COLO829 (cell line): ENCODE measurements at regions not wholly inside any gene's neighbourhood (a gene's known extent, or its start where the extent isn't known, plus 50 kb on each side); places are given as distances from the start of the nearest gene placed in this dataset.
A peak's percentile ranks its signal among the peaks of the same experiment; 100 is the strongest.
"Not testable (repeated sequence)": the region's sequence is repeated elsewhere in the genome, so short reads cannot be mapped to it uniquely, and the experiment has no call there.

Experiments
- DNase-seq: peaks from one replicate; pipeline ENCODE4 v3.0.0; 2012; ENCODE audit warnings: low spot score

DNA sequence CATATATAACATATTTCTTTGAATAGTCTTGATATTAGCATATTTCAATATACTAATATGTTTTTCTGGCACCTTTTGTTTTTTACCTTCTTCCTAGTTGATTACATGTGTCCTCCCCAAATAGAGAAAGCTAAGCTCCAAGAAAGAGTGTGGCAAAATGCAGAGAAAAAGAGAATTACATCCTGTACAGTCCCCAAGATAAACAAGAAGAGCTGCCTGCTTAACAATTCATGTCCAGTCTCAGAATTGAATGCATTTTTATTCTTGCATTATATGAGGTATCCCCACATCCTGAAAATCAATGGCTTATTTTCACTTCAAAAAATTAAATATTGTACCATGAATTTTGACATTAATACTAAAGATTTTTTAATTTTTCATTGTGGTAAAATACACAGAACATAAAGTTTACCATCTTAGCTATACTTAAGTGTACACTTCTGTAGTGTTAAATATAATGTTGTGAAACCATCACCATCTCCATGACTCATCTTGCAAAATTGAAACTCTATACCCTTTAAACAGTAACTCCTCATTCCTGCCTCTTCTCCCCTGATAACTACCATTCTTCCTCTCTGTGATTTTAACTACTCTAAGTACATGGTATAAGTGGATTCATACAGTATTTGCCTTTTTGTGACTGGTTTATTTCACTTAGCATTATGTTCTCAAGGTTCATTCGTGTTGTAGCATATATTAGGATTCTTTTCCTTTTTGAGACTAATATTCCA lies 490.3 kb downstream of the COL12A1 start:
- DNase-seq, result no peak

DNA sequence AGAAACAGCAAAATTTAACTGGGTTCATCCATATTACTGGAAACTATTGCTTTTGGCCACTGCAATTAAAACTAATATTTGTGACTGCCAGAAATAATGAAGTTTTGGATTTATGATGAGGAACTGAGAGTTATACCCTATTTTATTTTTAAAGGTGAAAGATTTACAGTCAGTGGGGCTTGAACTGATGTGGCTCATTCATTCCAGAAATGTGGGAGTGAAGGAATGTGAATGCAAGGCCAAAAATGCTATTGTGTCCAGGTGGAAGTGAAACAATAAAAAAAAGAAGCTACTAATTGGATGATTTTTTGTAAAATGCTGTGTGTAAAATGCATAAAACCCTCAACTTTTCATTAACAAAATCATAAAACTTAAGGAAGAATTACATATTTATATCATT lies 491.9 kb downstream of the COL12A1 start:
- no peak for DNase-seq

DNA sequence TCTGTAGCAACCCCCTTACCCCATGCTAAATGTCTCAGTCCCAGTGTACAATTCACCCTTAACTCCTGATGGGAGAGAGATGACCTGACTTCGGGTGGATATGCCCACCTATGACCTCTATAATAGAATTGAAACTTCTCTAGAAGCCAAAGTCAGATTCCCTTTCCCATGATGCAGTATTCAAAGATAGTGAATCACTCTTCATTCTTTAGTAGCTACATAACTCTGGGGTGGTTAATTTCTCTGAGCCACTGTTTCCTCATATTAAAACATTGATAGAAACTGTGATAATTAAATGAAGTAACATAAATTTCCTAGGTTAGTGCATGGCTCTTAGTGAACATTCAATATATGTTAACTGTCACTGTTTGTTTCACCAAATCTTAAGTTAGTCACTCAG lies 500.4 kb downstream of the COL12A1 start:
- no peak for DNase-seq

DNA sequence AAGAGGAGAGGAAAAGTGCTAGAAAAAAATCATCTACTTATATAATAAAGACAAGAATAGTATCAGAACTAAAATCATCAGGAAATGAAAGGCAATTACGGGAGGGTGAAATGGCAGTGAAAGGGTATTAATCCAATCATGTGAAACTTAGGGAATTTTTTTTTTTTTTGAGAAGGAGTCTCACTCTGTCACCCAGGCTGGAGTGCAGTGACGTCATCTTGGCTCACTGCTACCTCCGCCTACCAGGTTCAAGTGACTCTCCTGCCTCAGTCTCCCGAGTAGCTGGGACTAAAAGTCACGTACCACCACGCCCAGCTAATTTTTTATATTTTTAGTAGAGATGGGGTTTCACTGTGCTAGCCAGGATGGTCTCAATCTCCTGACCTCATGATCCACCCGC lies 501.3 kb downstream of the COL12A1 start:
- DNase-seq, result not testable (repeated sequence)

DNA sequence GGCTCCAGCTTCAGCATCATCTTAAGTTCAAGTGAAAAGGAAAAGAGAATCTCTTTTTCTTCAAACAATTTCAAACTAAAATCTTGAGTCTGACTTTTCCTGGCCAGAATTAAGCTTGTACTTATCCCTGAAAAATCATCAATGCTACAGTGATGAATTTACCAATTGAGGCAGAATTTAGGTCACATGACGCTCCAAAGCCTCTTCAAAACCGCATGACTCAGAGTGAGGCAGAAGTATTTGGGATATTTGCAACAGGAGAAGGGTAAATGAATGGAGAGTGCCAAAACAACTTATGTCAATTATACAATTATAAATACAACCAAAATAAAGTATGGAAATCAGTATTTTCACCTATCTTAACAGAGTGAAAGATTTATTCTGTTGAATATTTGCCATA lies 515.5 kb downstream of the COL12A1 start:
- no peak for DNase-seq

DNA sequence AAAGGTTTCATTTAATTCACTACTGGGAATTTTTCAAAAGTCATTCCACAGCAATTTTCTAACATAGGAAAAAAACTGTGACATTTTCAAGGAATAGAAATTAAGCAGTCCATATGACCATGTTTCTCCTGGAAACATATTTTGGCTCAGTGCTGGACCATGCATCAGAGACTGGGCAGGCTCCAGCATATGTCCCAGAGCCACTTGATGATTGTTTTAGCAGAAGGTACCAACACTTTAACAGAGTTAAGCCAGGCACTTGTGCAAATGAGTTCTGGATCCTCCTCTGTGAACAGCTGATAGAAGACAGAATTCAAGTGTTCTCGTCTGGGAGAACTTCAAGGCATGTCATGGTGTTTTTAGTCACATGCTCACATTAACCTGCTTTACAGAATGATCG lies 516.3 kb downstream of the COL12A1 start:
- no peak for DNase-seq

DNA sequence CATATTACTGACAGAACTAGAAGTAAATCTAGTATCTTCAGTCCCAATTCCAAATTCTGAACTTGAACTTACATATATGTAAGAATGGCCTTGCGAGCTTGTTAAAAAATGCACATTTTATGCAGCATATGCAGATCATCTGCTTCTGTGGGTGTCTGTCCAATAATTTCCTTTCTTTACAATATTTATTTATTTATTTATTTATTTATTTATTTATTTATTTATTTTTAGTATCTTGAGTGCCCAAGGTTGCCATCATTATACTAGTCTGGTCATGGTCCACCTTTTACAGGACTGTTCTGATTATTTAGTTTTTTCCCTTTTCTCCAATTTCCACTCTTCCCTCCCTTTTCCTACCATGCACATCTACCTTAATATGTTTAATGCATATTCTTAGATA lies 528.4 kb downstream of the COL12A1 start:
- DNase-seq, result no peak

DNA sequence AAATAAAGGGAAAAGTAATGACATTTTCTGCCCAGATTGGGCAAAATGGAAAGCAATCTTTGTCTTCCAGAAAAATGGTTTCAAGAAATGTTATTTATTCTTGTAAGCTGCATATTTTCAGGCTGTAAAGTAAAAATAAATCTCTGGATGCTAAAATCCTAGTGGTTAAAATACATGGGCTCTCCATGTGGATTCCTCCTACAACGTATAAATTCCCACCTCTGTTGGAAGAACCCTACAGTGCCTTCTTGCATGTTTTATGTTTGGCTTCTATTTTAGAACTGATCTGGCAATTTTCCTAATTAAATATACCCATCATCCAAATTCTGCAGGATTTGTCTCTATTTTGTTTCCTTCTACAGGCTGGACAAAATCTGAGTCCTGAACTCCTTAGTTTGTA lies 528.9 kb downstream of the COL12A1 start:
- DNase-seq, result no peak

DNA sequence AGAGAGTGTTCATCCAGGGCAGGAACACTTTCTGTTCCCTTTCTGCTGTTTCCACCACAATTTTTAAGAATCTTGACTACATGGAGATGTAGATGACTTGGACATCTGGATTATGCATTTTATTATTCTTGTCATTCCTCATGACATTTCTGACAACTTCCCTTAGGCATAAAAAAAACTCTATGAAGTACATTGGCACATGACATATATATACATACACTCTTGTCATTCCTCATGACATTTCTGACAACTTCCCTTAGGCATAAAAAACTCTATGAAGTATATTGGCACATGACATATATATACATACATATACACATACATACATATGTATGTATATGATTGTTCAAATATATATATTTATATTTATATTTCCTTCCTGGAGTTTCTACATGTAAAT lies 531.5 kb downstream of the COL12A1 start:
- no peak for DNase-seq

DNA sequence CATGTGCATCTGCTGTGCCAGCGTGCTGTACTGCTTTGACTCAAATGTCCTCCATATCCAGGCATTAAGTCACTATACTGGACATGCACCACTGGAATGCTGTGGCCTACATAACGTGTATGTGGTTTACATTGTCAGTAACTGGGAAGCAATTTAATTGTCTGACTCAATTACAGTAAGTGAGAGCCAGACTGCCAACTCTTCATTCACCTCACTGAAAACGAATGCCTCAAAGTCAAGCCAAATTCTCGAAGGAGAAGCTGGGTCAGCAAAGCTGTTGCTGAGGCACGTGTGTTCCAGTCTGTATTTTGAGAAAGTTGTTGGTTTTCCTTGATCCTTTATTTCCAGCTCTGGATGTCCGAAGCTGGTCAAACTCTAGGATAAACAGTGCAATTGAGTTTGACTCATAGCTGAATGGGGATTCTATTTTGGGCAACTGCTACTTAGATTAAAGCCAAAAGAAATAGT lies 534.3 kb downstream of the COL12A1 start:
- no peak for DNase-seq

DNA sequence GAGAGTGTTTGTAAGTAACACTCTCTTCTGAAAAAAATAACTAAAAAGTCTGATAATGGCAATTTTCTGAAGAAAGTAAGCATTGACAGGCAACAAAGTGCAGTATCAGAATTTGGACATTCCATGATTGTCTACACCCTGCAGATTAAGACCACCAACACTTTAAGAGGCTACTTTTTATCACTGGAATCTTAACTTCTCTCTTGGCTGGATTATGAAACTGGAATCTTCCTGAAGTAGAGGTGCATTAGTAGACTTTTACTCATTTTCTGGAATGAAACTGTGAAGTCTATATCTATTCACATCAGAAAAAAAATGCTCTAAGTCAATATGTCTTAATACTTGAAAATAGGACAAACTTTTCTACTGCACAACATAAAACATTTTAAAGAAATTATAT lies 547.5 kb downstream of the COL12A1 start:
- no peak for DNase-seq

DNA sequence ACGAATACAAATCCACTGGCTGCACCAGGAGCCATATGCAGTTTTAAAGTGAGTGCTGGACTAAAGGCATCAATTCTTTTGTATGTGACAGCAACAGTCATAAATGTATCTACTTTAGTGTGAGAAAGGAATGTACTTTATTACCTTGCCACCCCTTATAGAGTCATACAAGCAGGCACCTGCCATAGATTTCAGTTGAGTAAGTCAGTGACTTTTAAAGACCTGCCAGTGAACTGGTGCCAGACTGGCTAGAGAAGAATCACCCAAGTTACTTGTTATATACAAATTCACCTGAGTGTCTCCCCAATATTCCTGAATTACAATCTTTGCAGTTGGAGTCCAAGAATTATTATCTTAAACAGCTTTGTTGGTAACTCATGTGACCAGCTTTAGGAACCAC lies 547.9 kb downstream of the COL12A1 start:
- no peak for DNase-seq

DNA sequence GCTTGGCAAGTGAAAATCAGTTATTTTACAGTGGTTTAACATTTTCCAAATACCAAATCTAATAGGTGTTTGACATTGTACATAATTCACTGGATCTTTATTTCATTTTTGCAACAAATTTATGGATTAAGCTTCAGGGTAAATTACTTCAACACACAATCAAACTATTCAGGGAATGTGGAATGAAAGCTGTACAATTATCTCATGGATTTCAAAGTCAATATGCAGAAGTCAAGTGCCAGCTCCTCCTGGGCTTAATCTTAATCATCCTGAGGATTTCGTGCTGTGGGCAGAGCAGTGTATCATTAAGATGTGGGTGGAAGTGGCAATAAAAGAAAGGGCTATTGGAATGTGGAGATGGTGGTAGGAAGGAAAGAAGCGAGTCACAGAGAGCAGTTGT lies 548.8 kb downstream of the COL12A1 start:
- peak; percentile 40 for DNase-seq

DNA sequence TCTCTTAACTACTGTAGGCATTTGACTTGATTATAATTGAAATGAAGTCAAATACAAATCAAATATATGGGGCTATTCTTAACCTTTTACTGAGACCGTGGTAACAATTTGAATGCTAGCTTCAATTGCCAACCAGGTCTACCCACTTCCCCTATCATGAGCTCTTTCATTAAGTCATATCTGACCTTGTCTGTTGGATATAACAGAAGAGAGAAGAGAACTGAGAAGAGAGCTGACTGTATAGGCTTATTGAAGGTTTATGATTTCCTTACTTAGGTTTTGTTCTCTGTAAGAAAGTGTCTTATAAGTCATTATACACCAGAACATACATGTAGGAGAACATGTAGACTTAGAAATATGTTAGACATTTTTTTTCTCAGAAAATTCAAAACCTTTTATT lies 549.4 kb downstream of the COL12A1 start:
- no peak for DNase-seq

DNA sequence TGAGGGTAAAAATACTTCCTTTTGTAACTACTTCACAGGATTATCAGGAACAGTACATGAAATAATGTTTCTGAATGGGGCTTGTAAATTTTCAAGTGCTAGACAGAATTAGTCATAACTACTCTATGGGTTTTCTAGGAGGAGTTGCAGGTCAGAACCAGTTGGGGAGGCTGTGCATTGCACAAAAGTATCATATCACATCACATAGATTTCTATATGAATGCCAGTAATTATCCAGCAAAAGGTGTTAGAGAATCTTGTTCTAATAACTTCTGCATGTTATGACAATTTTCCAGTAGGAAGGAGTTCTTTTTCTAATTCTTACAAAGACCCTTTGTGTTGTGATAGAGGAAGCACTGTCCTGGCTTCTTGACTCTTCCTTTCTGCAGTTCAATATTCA lies 551.6 kb downstream of the COL12A1 start:
- peak; percentile 19 for DNase-seq

DNA sequence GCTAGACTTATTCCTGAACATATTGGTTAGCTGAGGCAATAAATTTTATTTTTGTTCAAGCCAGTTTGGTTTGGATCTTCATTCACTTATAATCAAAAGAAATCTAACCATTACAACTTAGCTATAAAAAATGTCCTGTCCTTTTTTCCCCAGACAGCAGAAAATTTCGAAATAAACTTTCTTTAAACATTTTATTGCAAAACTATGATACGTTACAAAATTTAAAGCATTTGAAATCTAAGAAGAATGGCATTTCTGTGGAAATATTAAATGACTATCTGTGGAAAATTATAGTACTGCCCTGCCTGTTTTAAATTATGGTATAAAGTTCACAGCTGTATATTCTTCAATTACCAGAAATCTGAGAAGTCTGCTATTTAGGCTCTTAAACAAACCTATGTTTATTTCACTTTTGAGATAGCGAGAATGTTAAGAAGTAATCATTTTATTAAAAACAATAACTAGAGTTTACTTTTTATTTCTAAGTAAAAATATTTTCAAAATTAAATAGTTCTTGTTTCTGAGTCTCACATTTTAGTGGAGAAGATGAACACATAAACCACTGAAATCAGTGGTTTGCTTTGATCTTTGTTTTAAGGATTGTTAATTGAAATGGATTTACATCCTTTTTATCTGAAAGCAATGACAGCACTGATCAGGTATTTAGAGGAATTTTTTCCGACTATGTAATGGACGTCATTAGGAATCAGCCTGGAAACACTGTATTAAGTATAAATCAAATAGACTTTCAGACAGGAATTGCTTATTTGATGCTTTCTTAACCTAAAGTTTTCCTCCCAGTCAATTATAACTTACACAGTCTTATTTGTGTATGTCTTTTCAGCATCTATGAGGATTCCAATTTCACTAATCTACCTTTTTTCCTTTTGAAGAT lies 553.7 kb downstream of the COL12A1 start:
- DNase-seq, result no peak

DNA sequence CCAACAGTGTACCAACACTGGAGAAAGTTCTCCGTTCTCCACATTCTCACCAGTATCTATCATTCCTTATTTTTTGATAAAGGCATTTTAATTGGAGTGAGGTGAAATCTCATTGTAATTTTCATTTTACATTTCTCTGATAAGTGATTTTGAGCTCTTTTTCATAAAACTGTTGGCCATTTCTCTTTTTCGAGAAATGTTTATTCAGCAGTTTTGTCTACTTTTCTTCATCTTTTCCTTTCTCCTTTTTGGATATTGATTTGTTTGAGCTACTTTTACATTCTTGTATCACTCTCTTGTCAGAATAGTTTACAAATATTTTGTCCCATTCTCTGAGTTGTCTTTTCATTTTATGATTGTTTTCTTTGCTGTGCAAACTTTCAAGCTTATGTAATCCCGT lies 555.2 kb downstream of the COL12A1 start:
- no peak for DNase-seq

DNA sequence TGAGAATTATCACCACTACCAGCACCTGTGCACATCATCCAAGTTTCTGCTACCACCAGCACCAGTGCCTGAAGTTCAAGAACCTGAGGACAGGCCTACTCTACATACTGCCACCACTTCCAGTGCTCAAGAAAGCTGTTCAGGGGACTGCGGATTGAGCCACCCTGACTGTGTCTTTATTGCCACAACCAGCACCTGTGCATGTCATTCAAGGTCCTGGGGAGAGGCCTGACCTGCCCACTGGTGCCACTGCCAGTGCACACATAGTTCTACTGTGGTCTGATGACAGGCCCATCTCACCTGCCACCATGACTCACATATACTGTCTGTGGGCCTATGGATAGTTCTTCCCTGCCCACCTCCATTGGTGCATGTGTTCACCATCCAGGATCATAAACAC lies 559.4 kb downstream of the COL12A1 start:
- DNase-seq, result no peak

DNA sequence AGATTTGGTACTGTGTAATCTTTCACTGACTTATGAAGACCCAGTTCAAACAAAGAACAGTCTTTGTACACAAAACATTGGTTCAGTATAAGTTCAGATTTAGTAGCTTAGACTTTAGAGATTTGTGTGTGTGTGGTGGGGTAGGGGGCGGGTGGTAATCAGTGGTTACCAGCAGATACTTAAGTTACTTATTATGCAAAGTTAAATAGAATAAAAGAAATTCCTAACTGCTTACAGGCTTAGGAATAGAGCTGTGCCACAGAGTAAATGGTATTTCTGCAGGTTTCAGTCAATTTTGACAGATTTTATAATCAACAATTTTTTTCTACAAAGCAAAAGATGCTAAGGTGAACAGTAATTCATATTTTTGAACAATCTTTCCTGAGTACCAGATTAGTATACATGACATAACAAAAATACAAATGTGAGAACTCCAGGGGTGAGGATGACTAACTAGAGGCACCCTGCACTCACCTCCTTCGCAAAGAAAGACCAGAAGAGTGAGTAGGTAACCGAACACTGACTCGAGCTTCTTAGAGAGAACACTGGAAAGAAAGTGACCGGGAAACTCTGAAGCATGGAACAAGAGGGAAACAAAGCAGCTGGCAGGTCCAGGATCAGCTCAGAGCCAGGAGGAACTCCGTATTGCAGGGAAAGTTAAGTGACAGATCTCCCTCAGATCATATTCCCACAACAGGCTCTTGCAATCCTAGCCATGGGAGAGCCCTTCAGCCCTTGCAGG lies 560.6 kb downstream of the COL12A1 start:
- no peak for DNase-seq

DNA sequence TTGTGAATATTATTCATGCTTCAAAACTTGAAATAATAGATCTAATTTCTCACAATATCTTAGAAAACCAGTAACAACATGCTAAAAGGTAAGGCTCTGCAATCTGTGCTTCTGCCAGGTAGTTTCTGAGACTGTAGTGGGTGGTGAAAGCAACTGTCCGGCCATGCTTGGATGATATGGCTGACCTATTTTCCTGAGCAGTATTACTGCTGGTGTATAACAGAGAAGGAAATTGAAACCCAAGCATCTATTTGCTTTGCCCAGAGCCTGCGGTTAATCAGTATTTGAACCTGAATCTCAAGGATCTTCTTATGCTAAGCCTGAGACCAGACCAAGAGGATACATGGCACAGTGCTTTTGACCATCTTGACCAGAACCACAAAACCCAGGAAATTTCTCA lies 563.8 kb downstream of the COL12A1 start:
- DNase-seq, result no peak

DNA sequence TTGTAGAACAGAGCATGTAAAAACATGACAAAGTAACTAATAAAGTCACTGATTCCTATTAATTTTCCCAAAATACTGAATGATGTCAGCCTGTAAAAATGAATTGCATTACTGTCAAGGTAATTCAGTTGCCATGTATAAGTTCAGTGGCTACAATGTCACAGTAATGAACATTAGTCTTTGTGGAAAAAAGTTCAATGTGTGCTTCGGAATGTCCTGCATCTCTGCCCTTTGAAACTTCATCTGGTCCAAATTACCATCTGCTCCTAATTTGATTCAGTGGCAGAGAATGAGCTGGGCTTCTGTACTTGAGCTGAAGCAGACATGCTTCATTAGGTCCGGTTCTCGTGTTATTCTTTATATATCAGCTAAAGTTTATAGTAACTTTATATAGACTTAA lies 567.4 kb downstream of the COL12A1 start:
- DNase-seq, result no peak

DNA sequence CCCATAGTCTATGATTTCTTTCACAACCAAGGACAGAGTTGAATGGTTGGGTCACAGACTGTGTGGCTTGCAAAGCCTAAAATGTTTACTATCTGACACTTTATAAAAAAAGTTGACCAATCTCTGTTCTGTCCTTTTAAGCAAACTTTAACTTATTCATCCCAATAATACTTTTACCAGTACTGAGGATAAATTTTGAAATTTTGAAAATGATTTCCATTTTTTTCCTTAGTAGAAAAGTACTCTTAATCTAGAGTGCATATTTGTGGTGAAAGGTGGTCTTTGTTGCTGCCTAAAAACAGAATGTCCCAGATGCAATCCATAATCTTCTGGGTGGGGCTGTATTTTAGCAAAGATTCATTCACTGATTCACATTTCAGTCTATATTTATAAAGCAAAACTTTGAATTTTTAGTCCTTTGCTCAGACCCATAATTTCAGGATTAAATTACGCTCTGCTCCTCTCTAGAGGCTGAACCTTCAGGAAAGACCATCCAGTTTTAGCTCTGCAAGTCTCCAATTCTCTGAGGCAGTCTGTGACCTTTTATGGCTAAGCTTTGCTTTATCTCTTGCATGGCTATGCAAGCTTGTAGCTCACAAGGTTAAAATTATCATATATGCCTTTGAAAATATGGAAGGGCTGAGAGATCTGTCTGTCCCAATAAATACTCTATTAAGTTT lies 573.5 kb downstream of the COL12A1 start:
- no peak for DNase-seq
